ENCODE measurements at regions not wholly inside any gene's neighbourhood (a gene's known extent, or its start where the extent isn't known, plus 50 kb on each side); places are given as distances from the start of the nearest gene placed in this dataset.

- no peak for TF ChIP-seq CTCF (IDR thresholded peaks at IDR 0.05; ENCODE audit: poor library complexity, severe bottlenecking)
- TF ChIP-seq EP300 (conservative IDR thresholded peaks at IDR 0.05; ENCODE audit: poor library complexity, severe bottlenecking), result no peak
- no peak for TF ChIP-seq POLR2AphosphoS5 (IDR thresholded peaks at IDR 0.05)
Measured at GRCh38 chr12:127150028-127150427, 1116.9 kb upstream of the TMEM132C start.
